ENCODE measurements at regions not wholly inside any gene's neighbourhood (a gene's known extent, or its start where the extent isn't known, plus 50 kb on each side); places are given as distances from the start of the nearest gene placed in this dataset.
"Not testable (repeated sequence)": the region's sequence is repeated elsewhere in the genome, so short reads cannot be mapped to it uniquely, and the experiment has no call there.

DNA sequence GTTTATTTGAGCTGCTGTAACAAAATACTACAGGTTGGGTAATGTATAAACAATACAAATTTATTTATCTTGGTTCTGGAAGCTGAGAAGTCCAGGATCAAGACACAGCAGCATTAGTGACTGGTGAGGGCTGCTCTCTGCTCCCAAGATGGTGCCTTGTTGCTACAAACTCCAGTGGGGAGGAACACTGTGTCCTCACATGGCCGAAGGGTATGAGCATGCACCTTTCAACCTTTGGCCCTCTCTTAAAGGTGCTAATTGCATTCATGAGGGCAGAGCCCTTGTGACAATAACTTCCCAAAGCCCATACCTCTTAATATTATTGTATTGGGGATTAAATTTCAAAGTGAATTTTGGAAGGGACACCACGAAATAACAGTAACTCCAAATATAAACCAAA lies 55.3 kb upstream of the ATP1B1 start:
- intact Hi-C loops (cut with micrococcal nuclease; ENCODE audit: unreplicated experiment) = no loop called here
- CTCF ChIA-PET = no interaction called here
- Histone ChIP-seq H3K4me3 (ENCODE audit: low read depth, low read length, poor library complexity, severe bottlenecking) (no peak overlapping the region), H3K9me3 (ENCODE audit: low read depth, low read length, poor library complexity, severe bottlenecking) (no peaks in the 10 kb centered on the region), H3K27me3 (replicated peaks; ENCODE audit: insufficient read depth, low read depth, low read length, poor library complexity) (no peaks in the 10 kb centered on the region), H3K36me3 (ENCODE audit: insufficient read depth, low read length, poor library complexity, severe bottlenecking) (no peaks in the 10 kb centered on the region), H3K4me1 (ENCODE audit: insufficient read depth, low read length, poor library complexity, severe bottlenecking) (no peaks in the 10 kb centered on the region), H3K27ac (ENCODE audit: low read depth, low read length, poor library complexity, severe bottlenecking) (no peak overlapping the region)
- no TSS peak for BruUV-seq (replicated peaks)
- TF ChIP-seq CTCF (conservative IDR thresholded peaks at IDR 0.05; ENCODE audit: low read depth, low read length) (no peak), EZH2 (IDR thresholded peaks at IDR 0.05; ENCODE audit: borderline replicate concordance, low read depth, low read length, poor library complexity, severe bottlenecking) (no peak)
- DNase-seq (ENCODE audit: low spot score) = no peak
- POLR2A ChIA-PET (ENCODE audit: low non-redundant PET) = no interaction called here

GRCh38 chr1:169052171-169052570 lies 54.3 kb upstream of the ATP1B1 start:
- H3K27ac ChIP-seq (ENCODE audit: low read depth, low read length, poor library complexity, severe bottlenecking); H3K36me3 ChIP-seq (ENCODE audit: insufficient read depth, low read length, poor library complexity, severe bottlenecking); intact Hi-C loops (cut with micrococcal nuclease; ENCODE audit: unreplicated experiment); H3K9me3 ChIP-seq (ENCODE audit: low read depth, low read length, poor library complexity, severe bottlenecking); DNase-seq (ENCODE audit: low spot score); BruUV-seq (replicated peaks); H3K4me1 ChIP-seq (ENCODE audit: insufficient read depth, low read length, poor library complexity, severe bottlenecking); CTCF ChIA-PET; H3K27me3 ChIP-seq (replicated peaks; ENCODE audit: insufficient read depth, low read depth, low read length, poor library complexity); H3K4me3 ChIP-seq (ENCODE audit: low read depth, low read length, poor library complexity, severe bottlenecking); POLR2A ChIA-PET (ENCODE audit: low non-redundant PET): not testable (repeated sequence)

DNA sequence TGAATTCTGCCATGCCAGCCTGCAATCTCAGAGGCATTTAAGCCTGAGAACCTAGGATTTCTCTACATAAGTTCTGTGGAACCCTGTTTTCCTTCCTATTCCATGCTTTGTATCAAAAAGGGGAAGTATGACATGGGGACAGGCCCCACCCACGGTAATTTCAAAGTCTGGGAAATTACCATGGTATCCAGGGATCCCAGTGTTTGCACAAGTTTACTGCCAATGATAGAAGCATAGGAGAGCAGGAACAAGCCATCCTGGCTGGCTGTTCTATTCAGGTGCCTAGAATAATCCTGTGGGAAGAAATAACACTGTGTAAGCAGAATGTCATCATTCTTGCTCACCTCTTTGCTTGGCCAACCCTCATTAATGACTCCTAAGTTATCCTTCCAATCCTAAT lies 53.8 kb upstream of the ATP1B1 start:
- no peaks in the 10 kb centered on the region for H3K4me1 ChIP-seq (ENCODE audit: insufficient read depth, low read length, poor library complexity, severe bottlenecking)
- no peak overlapping the region for H3K27ac ChIP-seq (ENCODE audit: low read depth, low read length, poor library complexity, severe bottlenecking)
- no peaks in the 10 kb centered on the region for H3K36me3 ChIP-seq (ENCODE audit: insufficient read depth, low read length, poor library complexity, severe bottlenecking)
- DNase-seq (ENCODE audit: low spot score) = no peak
- ChIA-PET POLR2A (ENCODE audit: low non-redundant PET) (no interaction called here), CTCF (no interaction called here)
- BruUV-seq (replicated peaks) = no TSS peak
- H3K4me3 ChIP-seq (ENCODE audit: low read depth, low read length, poor library complexity, severe bottlenecking) = no peak overlapping the region
- TF ChIP-seq EZH2 (IDR thresholded peaks at IDR 0.05; ENCODE audit: borderline replicate concordance, low read depth, low read length, poor library complexity, severe bottlenecking) (no peak), CTCF (conservative IDR thresholded peaks at IDR 0.05; ENCODE audit: low read depth, low read length) (no peak)
- H3K27me3 ChIP-seq (replicated peaks; ENCODE audit: insufficient read depth, low read depth, low read length, poor library complexity) = no peaks in the 10 kb centered on the region
- intact Hi-C loops (cut with micrococcal nuclease; ENCODE audit: unreplicated experiment) = no loop called here
- H3K9me3 ChIP-seq (ENCODE audit: low read depth, low read length, poor library complexity, severe bottlenecking) = no peaks in the 10 kb centered on the region

DNA sequence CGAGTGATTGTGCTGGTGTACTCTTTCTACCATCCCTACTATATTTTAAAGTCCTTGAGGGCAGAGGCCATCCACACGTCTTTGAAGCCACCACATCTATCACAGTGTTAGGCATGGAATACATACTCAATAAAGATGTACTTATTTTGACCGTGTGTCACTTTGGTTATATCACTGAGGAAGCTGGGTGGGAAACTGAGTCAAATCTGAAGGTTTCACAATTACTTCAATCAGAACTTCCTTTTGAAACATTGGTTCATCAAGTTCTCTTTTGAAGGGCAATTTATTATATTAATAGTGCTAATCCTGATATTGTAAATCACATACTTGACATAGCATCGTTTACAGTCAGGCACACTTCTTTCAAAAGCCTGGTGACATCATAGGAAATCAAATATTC lies 53.3 kb upstream of the ATP1B1 start:
- H3K4me3 ChIP-seq (ENCODE audit: low read depth, low read length, poor library complexity, severe bottlenecking) = no peak overlapping the region
- intact Hi-C loops (cut with micrococcal nuclease; ENCODE audit: unreplicated experiment) = no loop called here
- CTCF ChIA-PET = no interaction called here

More for the DNA sequence above, 53.3 kb upstream of the ATP1B1 start:
- Histone ChIP-seq H3K36me3 (ENCODE audit: insufficient read depth, low read length, poor library complexity, severe bottlenecking) (no peaks in the 10 kb centered on the region), H3K9me3 (ENCODE audit: low read depth, low read length, poor library complexity, severe bottlenecking) (no peaks in the 10 kb centered on the region), H3K4me1 (ENCODE audit: insufficient read depth, low read length, poor library complexity, severe bottlenecking) (no peaks in the 10 kb centered on the region), H3K27ac (ENCODE audit: low read depth, low read length, poor library complexity, severe bottlenecking) (no peak overlapping the region), H3K27me3 (replicated peaks; ENCODE audit: insufficient read depth, low read depth, low read length, poor library complexity) (no peaks in the 10 kb centered on the region)
- TF ChIP-seq CTCF (conservative IDR thresholded peaks at IDR 0.05; ENCODE audit: low read depth, low read length) = no peak
- TF ChIP-seq EZH2 (IDR thresholded peaks at IDR 0.05; ENCODE audit: borderline replicate concordance, low read depth, low read length, poor library complexity, severe bottlenecking) = no peak
- BruUV-seq (replicated peaks) = no TSS peak
- no peak for DNase-seq (ENCODE audit: low spot score)
- POLR2A ChIA-PET (ENCODE audit: low non-redundant PET) = no interaction called here
